Esophagus squamous epithelium (tissue), 5 donors: ENCODE measurements at regions not wholly inside any gene's neighbourhood (a gene's known extent, or its start where the extent isn't known, plus 50 kb on each side); places are given as distances from the start of the nearest gene placed in this dataset.
A peak's percentile ranks its signal among the peaks of the same experiment; 100 is the strongest.

Source experiments
- DNase-seq: peaks from one replicate; lab custom pipeline; 2025; lab: John Stamatoyannopoulos, UW
- H3K27ac ChIP-seq, 4 donors: fragments of 200-600 bp; sonication (generic); one replicate each; pipeline ENCODE4 v1.5.1; 2016 to 2019; ENCODE audit warnings: mild to moderate bottlenecking in 1 of 4
- H3K27me3 ChIP-seq, 4 donors: fragments of 200-600 bp; sonication (generic); 1 replicate in 3 of 4; 2 replicates in 1 of 4; pipeline versions ENCODE4 v1.5.1 to v1.6.0; 2017 to 2021; ENCODE audit warnings: antibody characterized with exemption in 1 of 4
- H3K36me3 ChIP-seq, 3 donors: fragments of 200-600 bp; sonication (generic); one replicate each; pipeline ENCODE4 v1.5.1; 2016 to 2019
- H3K4me1 ChIP-seq, 3 donors: fragments of 200-600 bp; sonication (generic); one replicate each; pipeline ENCODE4 v1.5.1; 2017 to 2019
- H3K4me3 ChIP-seq, 4 donors: fragments of 200-600 bp; sonication (generic); 1 replicate in 3 of 4; 2 replicates in 1 of 4; pipeline ENCODE4 v1.5.1; 2016 to 2019; ENCODE audit warnings: mild to moderate bottlenecking in 2 of 4, moderate library complexity in 1 of 4
- H3K9me3 ChIP-seq, 3 donors: fragments of 200-600 bp; sonication (generic); one replicate each; pipeline ENCODE4 v1.5.1; 2016 to 2019
- POLR2A ChIP-seq, 4 donors: fragments of 450-650 bp; IDR thresholded peaks; one replicate each; pipeline ENCODE4 v1.6.1; 2017; ENCODE audit warnings: antibody characterized with exemption in 4 of 4, mild to moderate bottlenecking in 4 of 4, moderate library complexity in 3 of 4
- WGBS, 2 donors: methylation state at CpG; one replicate each; pipeline ENCODE4 v1.1.5; 2018; 5-methylcytosine and 5-hydroxymethylcytosine counted together
- intact Hi-C: fragments of 100-400 bp; cut with DNase I; formaldehyde crosslinking; loops from one replicate; pipeline ENCODE4 v1.15.0; 2022
- TF ChIP-seq, protein P1 (sequence below), 6 experiments: fragments of 450-650 bp in 4 of 6; fragments of 200-600 bp in 2 of 6; sonication (generic) in 2 of 6; IDR thresholded peaks; one replicate each; pipeline ENCODE4 v1.5.1; 2016 to 2019; ENCODE audit warnings: antibody characterized with exemption in 6 of 6, mild to moderate bottlenecking in 4 of 6, moderate library complexity in 4 of 6
- donor health status: DM: yes; HTN: yes; CAD: no.

DNA sequence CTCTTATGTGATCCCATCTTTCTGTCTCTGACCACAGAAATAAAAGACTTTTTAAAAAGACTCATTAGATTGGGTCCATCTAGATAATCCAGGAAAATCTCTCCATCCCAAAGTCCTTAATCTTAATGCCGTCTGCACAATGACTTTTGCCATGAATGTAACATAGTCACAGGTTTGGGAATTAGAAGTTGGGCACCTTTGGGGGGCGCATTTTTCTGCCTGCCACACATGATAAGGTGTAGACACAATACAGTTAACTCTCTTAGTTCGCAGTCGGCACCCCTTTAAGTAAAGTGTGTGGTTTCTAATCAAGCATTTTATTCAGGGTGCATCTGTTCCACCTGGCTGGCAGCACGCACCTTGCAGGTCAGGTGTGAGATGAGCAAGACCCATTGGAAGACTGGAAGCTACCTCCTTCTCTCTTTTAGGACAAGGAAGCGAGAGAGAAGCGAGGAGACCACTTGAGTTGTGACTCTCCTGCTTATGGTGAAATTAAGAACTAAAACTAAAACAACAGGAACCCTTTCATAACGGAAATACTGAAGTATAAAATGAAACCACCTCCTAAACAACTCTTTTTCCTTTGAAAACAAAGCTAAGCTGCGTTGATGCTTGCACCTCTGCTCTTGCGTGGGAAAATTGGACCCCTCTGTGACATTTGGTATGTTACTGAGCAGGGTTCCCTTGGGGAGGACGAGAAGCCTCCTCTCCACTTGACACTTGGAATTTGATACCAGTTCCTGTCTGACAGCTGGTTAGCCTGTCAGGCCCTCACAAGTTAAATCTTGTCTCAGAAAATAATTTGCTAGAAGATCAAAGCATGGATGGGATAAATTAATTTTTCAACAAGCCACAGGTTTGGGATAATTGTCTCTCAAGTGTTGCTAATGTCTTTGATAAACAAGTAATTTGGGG lies 304.6 kb upstream of the DMRT1 start:
- Histone ChIP-seq H3K36me3 (peaks cover 0 to 11% (median 0%) of the 10 kb centered on the region in 3 donors), H3K9me3 (no peaks in the 10 kb centered on the region), H3K27me3 (no peaks in the 10 kb centered on the region), H3K4me1 (peaks cover 11 to 57% (median 29%) of the 10 kb centered on the region in 3 donors), H3K27ac (peak overlapping the region in 2 of 4 donors; percentile 10 to 44), H3K4me3 (peak overlapping the region in 1 of 4 donors; percentile 3)
- 39 to 49% methylated on average over 10 to 11 of the region's 11 CpGs for WGBS, 2 donors
- intact Hi-C loops: no loop called here
- TF ChIP-seq POLR2A (IDR thresholded peaks at IDR 0.05): no peak
- TF ChIP-seq, protein P1, sequence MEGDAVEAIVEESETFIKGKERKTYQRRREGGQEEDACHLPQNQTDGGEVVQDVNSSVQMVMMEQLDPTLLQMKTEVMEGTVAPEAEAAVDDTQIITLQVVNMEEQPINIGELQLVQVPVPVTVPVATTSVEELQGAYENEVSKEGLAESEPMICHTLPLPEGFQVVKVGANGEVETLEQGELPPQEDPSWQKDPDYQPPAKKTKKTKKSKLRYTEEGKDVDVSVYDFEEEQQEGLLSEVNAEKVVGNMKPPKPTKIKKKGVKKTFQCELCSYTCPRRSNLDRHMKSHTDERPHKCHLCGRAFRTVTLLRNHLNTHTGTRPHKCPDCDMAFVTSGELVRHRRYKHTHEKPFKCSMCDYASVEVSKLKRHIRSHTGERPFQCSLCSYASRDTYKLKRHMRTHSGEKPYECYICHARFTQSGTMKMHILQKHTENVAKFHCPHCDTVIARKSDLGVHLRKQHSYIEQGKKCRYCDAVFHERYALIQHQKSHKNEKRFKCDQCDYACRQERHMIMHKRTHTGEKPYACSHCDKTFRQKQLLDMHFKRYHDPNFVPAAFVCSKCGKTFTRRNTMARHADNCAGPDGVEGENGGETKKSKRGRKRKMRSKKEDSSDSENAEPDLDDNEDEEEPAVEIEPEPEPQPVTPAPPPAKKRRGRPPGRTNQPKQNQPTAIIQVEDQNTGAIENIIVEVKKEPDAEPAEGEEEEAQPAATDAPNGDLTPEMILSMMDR (IDR thresholded peaks at IDR 0.05): no peak
- DNase-seq: no peak

DNA sequence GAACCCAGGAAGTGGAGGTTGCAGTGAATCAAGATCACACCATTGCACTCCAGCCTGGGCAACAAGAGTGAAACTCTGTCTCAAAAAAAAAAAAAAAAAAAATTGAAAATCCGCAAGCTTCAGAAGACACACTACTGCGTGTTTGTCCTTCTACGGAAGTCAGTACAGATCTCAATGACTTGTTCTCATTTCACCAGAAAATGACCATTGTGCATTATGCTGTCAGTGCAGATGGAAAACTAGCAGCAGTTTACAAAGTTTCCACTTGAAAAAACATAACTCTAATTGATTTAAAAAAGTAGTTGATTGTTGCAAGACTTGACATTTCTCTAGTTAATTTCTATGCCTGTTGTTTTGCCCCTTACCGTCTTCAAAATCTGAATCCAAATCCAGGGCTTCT lies 298.0 kb upstream of the DMRT1 start:
- intact Hi-C loops: no loop called here

DNA sequence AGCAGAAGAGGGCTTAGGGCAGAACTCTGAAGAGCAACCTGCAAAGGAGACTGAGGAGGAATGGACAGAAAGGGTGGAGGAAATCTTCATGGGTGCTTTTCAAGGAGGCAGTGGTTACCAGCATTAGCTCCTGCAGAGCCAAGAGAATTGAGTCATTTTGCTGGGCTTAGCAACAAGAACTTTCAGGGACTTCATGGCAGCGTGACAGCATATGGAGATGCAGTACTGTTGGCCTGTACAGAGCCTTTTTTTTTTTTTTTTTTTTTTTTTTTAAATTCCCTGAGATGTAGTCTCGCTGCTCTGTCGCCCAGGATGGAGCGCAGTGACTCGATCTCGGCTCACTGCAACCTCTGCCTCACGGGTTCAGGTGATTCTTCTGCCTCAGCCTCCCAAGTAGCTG lies 296.0 kb upstream of the DMRT1 start:
- TF ChIP-seq, protein P1 (IDR thresholded peaks at IDR 0.05): no peak
- TF ChIP-seq POLR2A (IDR thresholded peaks at IDR 0.05): no peak
- no peaks in the 10 kb centered on the region for H3K9me3 ChIP-seq
- peaks cover 0 to 22% (median 0%) of the 10 kb centered on the region in 3 donors for H3K36me3 ChIP-seq
- H3K27ac ChIP-seq: peak overlapping the region; percentile 35 to 79 (median 64)
- 54 to 60% methylated on average over 5 to 7 of the region's 7 CpGs for WGBS, 2 donors
- DNase-seq: no peak
- H3K27me3 ChIP-seq: no peaks in the 10 kb centered on the region
- H3K4me1 ChIP-seq: peaks cover 9 to 34% (median 20%) of the 10 kb centered on the region in 3 donors
- no peak overlapping the region for H3K4me3 ChIP-seq
- intact Hi-C loops: no loop called here

More for the DNA sequence above, 298.0 kb upstream of the DMRT1 start:
- Histone ChIP-seq H3K4me3 (no peak overlapping the region), H3K27ac (no peak overlapping the region), H3K9me3 (no peaks in the 10 kb centered on the region), H3K4me1 (peaks cover 9 to 34% (median 20%) of the 10 kb centered on the region in 3 donors), H3K36me3 (peaks cover 0 to 16% (median 0%) of the 10 kb centered on the region in 3 donors), H3K27me3 (no peaks in the 10 kb centered on the region)
- TF ChIP-seq, protein P1 (IDR thresholded peaks at IDR 0.05): no peak
- no peak for TF ChIP-seq POLR2A (IDR thresholded peaks at IDR 0.05)
- DNase-seq: no peak
- WGBS, 2 donors: 87 to 99% methylated on average over 4 of the region's 4 CpGs

DNA sequence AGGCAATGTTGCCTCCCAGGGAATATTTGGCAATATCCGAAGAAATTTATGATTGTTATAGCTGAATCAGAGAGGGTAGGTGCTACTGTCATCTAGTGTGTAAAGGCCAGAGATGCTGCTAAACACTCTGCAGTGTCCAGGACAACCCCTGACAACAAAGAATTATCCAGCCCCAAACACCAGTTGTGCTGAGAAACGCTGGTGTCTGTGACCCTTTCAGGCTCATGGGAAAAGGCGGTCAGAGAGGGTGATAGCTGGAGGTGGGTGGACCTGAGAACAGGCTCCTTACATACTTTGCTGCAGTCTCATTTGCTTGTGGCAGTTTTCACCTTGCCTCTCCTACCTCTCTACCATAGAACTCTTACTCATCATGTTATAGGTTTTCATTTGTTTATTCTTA lies 295.3 kb upstream of the DMRT1 start:
- DNase-seq: no peak
- Histone ChIP-seq H3K9me3 (no peaks in the 10 kb centered on the region), H3K27me3 (no peaks in the 10 kb centered on the region), H3K4me1 (peaks cover 9 to 36% (median 20%) of the 10 kb centered on the region in 3 donors), H3K4me3 (no peak overlapping the region), H3K27ac (peak overlapping the region in 3 of 4 donors; percentile 62 to 79 (median 66)), H3K36me3 (peaks cover 0 to 24% (median 0%) of the 10 kb centered on the region in 3 donors)
- WGBS, 2 donors: 50% methylated on average over 2 to 3 of the region's 3 CpGs
- intact Hi-C loops: no loop called here
- TF ChIP-seq, protein P1 (IDR thresholded peaks at IDR 0.05): no peak
- no peak for TF ChIP-seq POLR2A (IDR thresholded peaks at IDR 0.05)

DNA sequence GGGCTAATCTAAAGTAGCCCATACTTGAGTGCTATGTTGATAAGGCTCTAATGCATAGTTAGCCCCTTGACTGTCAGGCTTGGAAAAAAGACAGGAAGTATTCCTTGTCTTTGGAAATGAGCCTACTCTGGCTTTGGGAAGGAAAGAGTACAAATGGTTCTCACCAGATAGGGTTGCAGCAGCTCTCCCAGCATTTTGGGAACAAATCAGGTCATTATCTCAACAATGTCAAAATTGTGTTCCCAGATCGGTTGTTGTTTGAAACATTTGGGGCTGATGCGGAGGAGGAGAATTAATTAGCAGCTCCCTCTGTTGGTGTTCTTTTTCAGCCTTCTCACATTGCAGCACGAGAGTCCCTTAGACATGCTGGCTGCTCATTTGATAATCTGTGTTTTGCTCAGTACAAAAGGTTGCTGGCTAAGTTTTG lies 294.7 kb upstream of the DMRT1 start:
- DNase-seq: no peak
- 8 to 31% methylated on average over 2 to 3 of the region's 3 CpGs for WGBS, 2 donors
- Histone ChIP-seq H3K36me3 (peaks cover 0 to 24% (median 0%) of the 10 kb centered on the region in 3 donors), H3K9me3 (no peaks in the 10 kb centered on the region), H3K27ac (peak overlapping the region in 3 of 4 donors; percentile 62 to 79 (median 66)), H3K27me3 (no peaks in the 10 kb centered on the region), H3K4me1 (peaks cover 9 to 42% (median 22%) of the 10 kb centered on the region in 3 donors), H3K4me3 (peak overlapping the region in 1 of 4 donors; percentile 6)
- intact Hi-C loops: no loop called here
- TF ChIP-seq POLR2A (IDR thresholded peaks at IDR 0.05): no peak
- TF ChIP-seq, protein P1 (IDR thresholded peaks at IDR 0.05): peak in 5 of 6 experiments; percentile 20 to 41 (median 39)
